SU-DHL-6 (cell line): ENCODE measurements at regions not wholly inside any gene's neighbourhood (a gene's known extent, or its start where the extent isn't known, plus 50 kb on each side); places are given as distances from the start of the nearest gene placed in this dataset.
"Not testable (repeated sequence)": the region's sequence is repeated elsewhere in the genome, so short reads cannot be mapped to it uniquely, and the experiment has no call there.

Experiments
- EZH2phosphoT487 ChIP-seq: fragments of 200-600 bp; sonication (generic), shearing (Covaris generic); conservative IDR thresholded peaks from 2 replicates; pipeline ENCODE4 v1.6.1; 2018; ENCODE audit warnings: mild to moderate bottlenecking, antibody characterized with exemption, low read length, moderate library complexity, mixed read lengths
- TF ChIP-seq, protein P1 (sequence below): fragments of 200-600 bp; sonication (generic); IDR thresholded peaks from one replicate; pipeline ENCODE4 v1.5.1; 2017; ENCODE audit warnings: antibody characterized with exemption, mild to moderate bottlenecking, low read length, moderate library complexity; ENCODE audit not compliant: insufficient read depth, poor library complexity, severe bottlenecking

DNA sequence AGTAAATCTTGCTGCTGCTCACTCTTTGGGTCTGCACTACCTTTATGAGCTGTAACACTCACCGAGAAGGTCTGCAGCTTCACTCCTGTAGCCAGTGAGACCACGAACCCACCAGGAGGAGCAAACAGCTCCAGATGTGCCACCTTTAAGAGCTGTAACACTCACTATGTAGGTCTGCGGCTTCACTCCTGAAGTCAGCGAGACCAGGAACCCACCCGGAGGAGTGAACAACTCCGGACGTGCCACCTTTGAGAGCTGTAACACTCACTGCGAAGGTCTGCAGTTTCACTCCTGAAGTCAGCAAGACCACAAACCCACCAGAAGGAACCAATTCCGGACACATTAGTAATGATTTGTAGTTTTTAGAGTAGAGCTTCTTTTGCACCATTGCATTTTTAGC lies 481.9 kb downstream of the PCDH7 start:
- TF ChIP-seq, protein P1, sequence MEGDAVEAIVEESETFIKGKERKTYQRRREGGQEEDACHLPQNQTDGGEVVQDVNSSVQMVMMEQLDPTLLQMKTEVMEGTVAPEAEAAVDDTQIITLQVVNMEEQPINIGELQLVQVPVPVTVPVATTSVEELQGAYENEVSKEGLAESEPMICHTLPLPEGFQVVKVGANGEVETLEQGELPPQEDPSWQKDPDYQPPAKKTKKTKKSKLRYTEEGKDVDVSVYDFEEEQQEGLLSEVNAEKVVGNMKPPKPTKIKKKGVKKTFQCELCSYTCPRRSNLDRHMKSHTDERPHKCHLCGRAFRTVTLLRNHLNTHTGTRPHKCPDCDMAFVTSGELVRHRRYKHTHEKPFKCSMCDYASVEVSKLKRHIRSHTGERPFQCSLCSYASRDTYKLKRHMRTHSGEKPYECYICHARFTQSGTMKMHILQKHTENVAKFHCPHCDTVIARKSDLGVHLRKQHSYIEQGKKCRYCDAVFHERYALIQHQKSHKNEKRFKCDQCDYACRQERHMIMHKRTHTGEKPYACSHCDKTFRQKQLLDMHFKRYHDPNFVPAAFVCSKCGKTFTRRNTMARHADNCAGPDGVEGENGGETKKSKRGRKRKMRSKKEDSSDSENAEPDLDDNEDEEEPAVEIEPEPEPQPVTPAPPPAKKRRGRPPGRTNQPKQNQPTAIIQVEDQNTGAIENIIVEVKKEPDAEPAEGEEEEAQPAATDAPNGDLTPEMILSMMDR, result not testable (repeated sequence)
- not testable (repeated sequence) for TF ChIP-seq EZH2phosphoT487
